ENCODE measurements at regions not wholly inside any gene's neighbourhood (a gene's known extent, or its start where the extent isn't known, plus 50 kb on each side); places are given as distances from the start of the nearest gene placed in this dataset.

DNA sequence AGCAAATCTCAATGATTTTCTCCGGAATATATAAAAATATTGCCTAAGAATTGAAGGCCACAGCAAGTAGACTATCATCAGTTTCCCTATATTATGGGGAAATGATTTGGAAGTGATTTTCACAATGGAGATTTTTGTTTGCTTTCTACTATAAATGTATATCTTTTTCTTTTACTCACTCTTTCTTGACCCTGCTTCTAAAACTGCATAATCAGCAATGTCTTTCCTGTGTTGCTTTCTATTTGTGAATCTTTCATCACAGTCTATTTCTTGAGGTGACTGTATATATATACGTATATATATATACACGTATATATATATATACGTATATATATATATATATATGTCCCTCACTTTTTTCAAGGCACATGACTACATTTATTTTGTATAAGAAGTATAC lies 622.6 kb downstream of the DTWD2 start:
- no peak overlapping the region for H3K4me2 ChIP-seq (ENCODE audit: low read length)

DNA sequence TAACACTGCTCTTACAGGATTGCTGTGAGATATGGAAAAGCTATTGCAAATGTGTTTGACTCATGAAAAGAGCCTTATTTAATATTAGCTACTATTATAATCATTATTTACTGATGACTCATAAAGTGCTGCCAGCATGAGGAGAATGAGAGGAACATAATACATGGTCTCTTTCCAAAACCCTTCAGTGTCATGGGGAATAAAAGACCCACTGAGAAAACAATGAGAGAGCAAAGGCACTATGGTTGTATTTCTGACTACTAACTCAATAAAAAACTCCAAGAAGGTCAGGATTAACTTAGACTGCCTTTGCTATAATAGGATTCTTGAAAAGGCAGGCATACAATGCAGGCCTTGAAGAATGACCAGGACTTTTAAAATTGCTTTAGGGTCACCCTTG lies 633.5 kb downstream of the DTWD2 start:
- TF ChIP-seq EZH2phosphoT487 (IDR thresholded peaks at IDR 0.05; ENCODE audit: low read depth), result no peak
- TF ChIP-seq, protein P1, sequence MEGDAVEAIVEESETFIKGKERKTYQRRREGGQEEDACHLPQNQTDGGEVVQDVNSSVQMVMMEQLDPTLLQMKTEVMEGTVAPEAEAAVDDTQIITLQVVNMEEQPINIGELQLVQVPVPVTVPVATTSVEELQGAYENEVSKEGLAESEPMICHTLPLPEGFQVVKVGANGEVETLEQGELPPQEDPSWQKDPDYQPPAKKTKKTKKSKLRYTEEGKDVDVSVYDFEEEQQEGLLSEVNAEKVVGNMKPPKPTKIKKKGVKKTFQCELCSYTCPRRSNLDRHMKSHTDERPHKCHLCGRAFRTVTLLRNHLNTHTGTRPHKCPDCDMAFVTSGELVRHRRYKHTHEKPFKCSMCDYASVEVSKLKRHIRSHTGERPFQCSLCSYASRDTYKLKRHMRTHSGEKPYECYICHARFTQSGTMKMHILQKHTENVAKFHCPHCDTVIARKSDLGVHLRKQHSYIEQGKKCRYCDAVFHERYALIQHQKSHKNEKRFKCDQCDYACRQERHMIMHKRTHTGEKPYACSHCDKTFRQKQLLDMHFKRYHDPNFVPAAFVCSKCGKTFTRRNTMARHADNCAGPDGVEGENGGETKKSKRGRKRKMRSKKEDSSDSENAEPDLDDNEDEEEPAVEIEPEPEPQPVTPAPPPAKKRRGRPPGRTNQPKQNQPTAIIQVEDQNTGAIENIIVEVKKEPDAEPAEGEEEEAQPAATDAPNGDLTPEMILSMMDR (IDR thresholded peaks at IDR 0.05; ENCODE audit: low read depth, low read length), result no peak
- no peak overlapping the region for H3K4me2 ChIP-seq (ENCODE audit: low read length)
- H3K9me3 ChIP-seq (ENCODE audit: insufficient read depth, low read length), result no peaks in the 10 kb centered on the region
- H3K27me3 ChIP-seq (ENCODE audit: low read depth, low read length), result no peaks in the 10 kb centered on the region
- H3K36me3 ChIP-seq (replicated peaks; ENCODE audit: low read depth, low read length), result no peaks in the 10 kb centered on the region
- H3K27ac ChIP-seq (ENCODE audit: low read length), result no peak overlapping the region
- H3K79me2 ChIP-seq (ENCODE audit: low read length), result no peaks in the 10 kb centered on the region
- H3K4me1 ChIP-seq (ENCODE audit: low read length), result no peaks in the 10 kb centered on the region
- no peak overlapping the region for H3K9ac ChIP-seq (ENCODE audit: low read length)
- no peak overlapping the region for H2AFZ ChIP-seq (ENCODE audit: low read depth, low read length)
- no peaks in the 10 kb centered on the region for H4K20me1 ChIP-seq (ENCODE audit: insufficient read depth, low read length)
- H3K4me3 ChIP-seq (ENCODE audit: low read length), result no peak overlapping the region

More for the DNA sequence above, 622.6 kb downstream of the DTWD2 start:
- H3K79me2 ChIP-seq (ENCODE audit: low read length), result no peaks in the 10 kb centered on the region
- no peaks in the 10 kb centered on the region for H3K27me3 ChIP-seq (ENCODE audit: low read depth, low read length)
- no peaks in the 10 kb centered on the region for H3K9me3 ChIP-seq (ENCODE audit: insufficient read depth, low read length)
- H3K27ac ChIP-seq (ENCODE audit: low read length), result no peak overlapping the region
- no peak overlapping the region for H2AFZ ChIP-seq (ENCODE audit: low read depth, low read length)
- H3K9ac ChIP-seq (ENCODE audit: low read length), result no peak overlapping the region
- no peak overlapping the region for H3K4me3 ChIP-seq (ENCODE audit: low read length)
- no peaks in the 10 kb centered on the region for H3K4me1 ChIP-seq (ENCODE audit: low read length)
- no peaks in the 10 kb centered on the region for H3K36me3 ChIP-seq (replicated peaks; ENCODE audit: low read depth, low read length)
- TF ChIP-seq EZH2phosphoT487 (IDR thresholded peaks at IDR 0.05; ENCODE audit: low read depth), result no peak
- TF ChIP-seq, protein P1 (IDR thresholded peaks at IDR 0.05; ENCODE audit: low read depth, low read length), result no peak
- no peaks in the 10 kb centered on the region for H4K20me1 ChIP-seq (ENCODE audit: insufficient read depth, low read length)

DNA sequence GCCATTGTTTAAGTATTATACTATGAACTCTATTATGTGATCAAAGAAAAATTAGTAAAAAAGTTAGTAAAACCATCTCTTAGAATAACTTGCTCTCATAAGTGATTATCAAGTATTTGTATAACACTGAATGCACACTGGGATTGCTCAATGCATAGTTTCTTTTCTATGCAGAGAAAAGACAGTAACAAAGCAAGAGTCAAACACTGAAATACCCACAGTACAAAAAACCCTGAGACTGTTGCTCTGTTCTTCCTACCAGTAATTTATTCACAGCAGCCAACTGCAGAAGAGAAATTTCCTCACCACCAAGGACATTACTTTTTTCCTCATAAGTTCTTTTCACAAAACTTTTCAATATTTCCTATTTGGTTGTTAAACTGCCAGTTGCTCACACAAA lies 634.4 kb downstream of the DTWD2 start:
- Histone ChIP-seq H3K4me1 (ENCODE audit: low read length) (no peaks in the 10 kb centered on the region), H3K27me3 (ENCODE audit: low read depth, low read length) (no peaks in the 10 kb centered on the region), H3K4me2 (ENCODE audit: low read length) (no peak overlapping the region), H3K9me3 (ENCODE audit: insufficient read depth, low read length) (no peaks in the 10 kb centered on the region), H3K27ac (ENCODE audit: low read length) (no peak overlapping the region), H3K4me3 (ENCODE audit: low read length) (no peak overlapping the region), H3K79me2 (ENCODE audit: low read length) (no peaks in the 10 kb centered on the region), H3K9ac (ENCODE audit: low read length) (no peak overlapping the region), H2AFZ (ENCODE audit: low read depth, low read length) (no peak overlapping the region), H4K20me1 (ENCODE audit: insufficient read depth, low read length) (no peaks in the 10 kb centered on the region), H3K36me3 (replicated peaks; ENCODE audit: low read depth, low read length) (no peaks in the 10 kb centered on the region)
- TF ChIP-seq, protein P1 (IDR thresholded peaks at IDR 0.05; ENCODE audit: low read depth, low read length), result no peak
- TF ChIP-seq EZH2phosphoT487 (IDR thresholded peaks at IDR 0.05; ENCODE audit: low read depth), result no peak

DNA sequence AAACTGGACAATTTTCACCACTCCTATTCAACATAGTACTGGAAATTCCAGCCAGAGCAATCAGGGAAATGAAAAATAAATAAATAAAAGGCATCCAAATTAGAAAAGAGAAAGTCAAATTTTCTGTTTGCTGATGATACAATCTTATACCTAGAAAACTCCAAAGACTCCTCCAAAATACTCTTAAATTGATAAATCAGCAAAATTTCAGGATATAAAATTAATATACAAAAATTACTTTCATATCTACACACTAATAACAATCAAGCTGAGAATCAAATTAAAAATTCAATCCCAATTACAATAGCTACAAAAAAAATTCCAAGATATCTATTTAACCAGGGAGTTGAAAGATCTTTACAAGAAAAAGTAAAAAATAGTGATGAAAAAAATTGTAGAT lies 651.9 kb downstream of the DTWD2 start:
- Histone ChIP-seq H2AFZ (ENCODE audit: low read depth, low read length) (no peak overlapping the region), H4K20me1 (ENCODE audit: insufficient read depth, low read length) (no peaks in the 10 kb centered on the region), H3K4me1 (ENCODE audit: low read length) (no peaks in the 10 kb centered on the region), H3K9me3 (ENCODE audit: insufficient read depth, low read length) (no peaks in the 10 kb centered on the region), H3K4me3 (ENCODE audit: low read length) (no peak overlapping the region), H3K27me3 (ENCODE audit: low read depth, low read length) (no peaks in the 10 kb centered on the region), H3K79me2 (ENCODE audit: low read length) (no peaks in the 10 kb centered on the region), H3K36me3 (replicated peaks; ENCODE audit: low read depth, low read length) (no peaks in the 10 kb centered on the region), H3K4me2 (ENCODE audit: low read length) (no peak overlapping the region), H3K9ac (ENCODE audit: low read length) (no peak overlapping the region), H3K27ac (ENCODE audit: low read length) (no peak overlapping the region)
- TF ChIP-seq, protein P1 (IDR thresholded peaks at IDR 0.05; ENCODE audit: low read depth, low read length), result no peak
- TF ChIP-seq EZH2phosphoT487 (IDR thresholded peaks at IDR 0.05; ENCODE audit: low read depth), result no peak

All from OCI-LY3 (cell line).